ENCODE measurements at regions not wholly inside any gene's neighbourhood (a gene's known extent, or its start where the extent isn't known, plus 50 kb on each side); places are given as distances from the start of the nearest gene placed in this dataset.

GRCh38 chr7:25349283-25350017 lies 121.2 kb upstream of the NPVF start:
- Histone ChIP-seq H3K9me3 (no peaks in the 10 kb centered on the region), H3K4me3 (no peak overlapping the region), H3K36me3 (no peaks in the 10 kb centered on the region), H3K27me3 (no peaks in the 10 kb centered on the region), H3K27ac (no peak overlapping the region), H3K4me1 (peaks cover 0 to 6% (median 0%) of the 10 kb centered on the region in 3 donors)
- FAIRE-seq, result no peak
- ATAC-seq, result no peak
- WGBS, 2 donors, result 77 to 78% methylated on average over 6 of the region's 6 CpGs
- intact Hi-C loops (cut with DNase I), result no loop called here
- no peak for DNase-seq
- no peak for TF ChIP-seq CTCF (IDR thresholded peaks at IDR 0.05)

- ATAC-seq (no peak), DNase-seq (no peak), FAIRE-seq (no peak)
- WGBS, 2 donors, result 75 to 88% methylated on average over 6 of the region's 6 CpGs
- no peak overlapping the region for H3K27ac ChIP-seq
- TF ChIP-seq CTCF (IDR thresholded peaks at IDR 0.05), result no peak
- H3K4me1 ChIP-seq, result peaks cover 0 to 6% (median 0%) of the 10 kb centered on the region in 3 donors
- no peaks in the 10 kb centered on the region for H3K36me3 ChIP-seq
- intact Hi-C loops (cut with DNase I), result no loop called here
- H3K27me3 ChIP-seq, result no peaks in the 10 kb centered on the region
- no peaks in the 10 kb centered on the region for H3K9me3 ChIP-seq
- H3K4me3 ChIP-seq, result no peak overlapping the region
Observed at GRCh38 chr7:25350041-25350440, 121.8 kb upstream of the NPVF start.

- Histone ChIP-seq H3K4me3 (no peak overlapping the region), H3K4me1 (peaks cover 0 to 6% (median 0%) of the 10 kb centered on the region in 3 donors), H3K9me3 (no peaks in the 10 kb centered on the region), H3K27ac (no peak overlapping the region), H3K27me3 (no peaks in the 10 kb centered on the region), H3K36me3 (no peaks in the 10 kb centered on the region)
- ATAC-seq, result no peak
- 89 to 93% methylated on average over 4 of the region's 4 CpGs for WGBS, 2 donors
- DNase-seq, result no peak
- FAIRE-seq, result no peak
- intact Hi-C loops (cut with DNase I), result no loop called here
- no peak for TF ChIP-seq CTCF (IDR thresholded peaks at IDR 0.05)
Observed at GRCh38 chr7:25351761-25352160, 123.5 kb upstream of the NPVF start.

- no peaks in the 10 kb centered on the region for H3K36me3 ChIP-seq
- FAIRE-seq (no peak), DNase-seq (no peak), ATAC-seq (no peak)
- TF ChIP-seq CTCF (IDR thresholded peaks at IDR 0.05), result no peak
- intact Hi-C loops (cut with DNase I), result no loop called here
- H3K27ac ChIP-seq, result no peak overlapping the region
- H3K4me3 ChIP-seq, result no peak overlapping the region
- WGBS, 2 donors, result 72 to 95% methylated on average over 2 of the region's 2 CpGs
- no peaks in the 10 kb centered on the region for H3K4me1 ChIP-seq
- H3K27me3 ChIP-seq, result no peaks in the 10 kb centered on the region
- no peaks in the 10 kb centered on the region for H3K9me3 ChIP-seq
Observed at GRCh38 chr7:25353196-25353595, 124.9 kb upstream of the NPVF start.

GRCh38 chr7:25353732-25354131 lies 125.4 kb upstream of the NPVF start:
- Histone ChIP-seq H3K27me3 (no peaks in the 10 kb centered on the region), H3K4me1 (no peaks in the 10 kb centered on the region), H3K27ac (no peak overlapping the region), H3K36me3 (no peaks in the 10 kb centered on the region), H3K4me3 (no peak overlapping the region), H3K9me3 (no peaks in the 10 kb centered on the region)
- WGBS, 2 donors, result 87 to 88% methylated on average over 4 of the region's 4 CpGs
- intact Hi-C loops (cut with DNase I), result no loop called here
- ATAC-seq (no peak), FAIRE-seq (no peak), DNase-seq (no peak)
- TF ChIP-seq CTCF (IDR thresholded peaks at IDR 0.05), result no peak
